ENCODE measurements at regions not wholly inside any gene's neighbourhood (a gene's known extent, or its start where the extent isn't known, plus 50 kb on each side); places are given as distances from the start of the nearest gene placed in this dataset.
"Not testable (repeated sequence)": the region's sequence is repeated elsewhere in the genome, so short reads cannot be mapped to it uniquely, and the experiment has no call there.

DNA sequence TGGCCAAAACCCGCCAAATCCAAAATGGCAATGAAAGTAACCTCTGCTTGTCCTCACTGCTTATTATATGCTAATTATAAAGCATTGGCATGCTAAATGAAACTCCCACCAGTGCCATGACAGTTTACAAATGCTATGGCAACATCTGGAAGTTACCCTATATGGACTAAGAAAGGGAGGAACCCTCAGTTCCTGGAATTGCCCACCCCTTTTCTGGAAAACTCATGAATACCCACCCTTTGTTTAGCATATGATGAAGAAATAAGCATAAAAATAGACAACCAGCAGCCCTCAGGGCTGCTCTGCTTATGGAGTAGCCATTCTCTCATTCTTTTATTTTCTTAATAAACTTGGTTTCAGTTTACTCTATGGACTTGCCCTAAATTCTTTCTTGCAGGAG lies 269.8 kb downstream of the OLFM4 start:
- FAIRE-seq = no peak

DNA sequence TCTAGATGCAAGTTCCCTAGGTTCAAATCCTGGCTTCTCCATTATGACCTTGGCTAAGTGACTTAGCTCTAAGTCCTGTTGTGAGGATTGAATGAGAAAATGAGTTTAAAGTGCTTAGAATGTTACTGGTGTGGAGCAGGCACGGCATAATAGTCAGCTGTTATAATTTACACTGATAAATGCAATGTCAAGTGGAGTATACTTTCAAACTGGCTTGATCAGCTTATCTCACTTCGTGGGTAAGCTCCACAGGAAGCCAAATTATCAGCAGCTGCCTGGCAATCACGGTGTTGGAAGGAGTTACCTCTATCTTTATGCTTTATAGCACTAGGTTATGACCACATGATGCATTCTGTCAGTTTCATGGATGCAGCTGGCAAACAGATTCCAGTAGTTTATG lies 272.8 kb downstream of the OLFM4 start:
- FAIRE-seq = no peak

DNA sequence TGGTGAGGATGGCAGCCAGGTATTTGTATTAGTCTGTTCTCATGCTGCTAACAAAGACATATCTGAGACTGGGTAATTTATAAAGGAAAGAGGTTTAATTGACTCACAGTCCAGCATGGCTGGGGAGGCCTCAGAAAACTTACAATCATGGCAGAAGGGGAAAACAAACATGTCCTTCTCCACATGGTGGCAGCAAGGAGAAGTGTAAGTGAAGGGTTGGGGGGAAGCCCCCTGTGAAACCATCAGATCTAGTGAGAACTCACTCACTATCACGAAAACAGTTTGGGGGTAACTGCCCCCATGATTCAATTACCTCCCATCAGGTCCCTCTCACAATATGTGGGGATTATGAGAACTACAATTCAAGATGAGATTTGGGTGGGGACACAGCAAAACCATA lies 276.8 kb downstream of the OLFM4 start:
- not testable (repeated sequence) for FAIRE-seq

DNA sequence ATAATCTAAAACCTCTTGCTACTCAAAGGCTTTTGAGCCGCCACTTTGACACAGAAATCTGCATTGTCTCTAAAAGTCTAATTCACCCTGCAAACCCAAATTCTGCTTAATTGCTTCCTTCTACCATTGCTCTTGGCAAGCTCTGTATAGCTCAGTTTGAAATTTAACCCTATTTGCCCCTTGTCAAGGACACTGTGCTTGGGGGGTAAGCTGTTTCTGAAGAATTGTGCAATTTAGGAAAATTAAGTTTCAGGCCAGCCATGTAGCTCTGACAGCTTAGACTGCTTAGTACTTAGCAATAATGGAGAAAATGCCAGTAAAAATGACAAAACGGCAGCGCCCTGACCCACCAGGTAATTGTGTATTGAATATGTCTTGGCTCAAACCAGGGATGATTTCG lies 282.2 kb downstream of the OLFM4 start:
- FAIRE-seq = no peak

DNA sequence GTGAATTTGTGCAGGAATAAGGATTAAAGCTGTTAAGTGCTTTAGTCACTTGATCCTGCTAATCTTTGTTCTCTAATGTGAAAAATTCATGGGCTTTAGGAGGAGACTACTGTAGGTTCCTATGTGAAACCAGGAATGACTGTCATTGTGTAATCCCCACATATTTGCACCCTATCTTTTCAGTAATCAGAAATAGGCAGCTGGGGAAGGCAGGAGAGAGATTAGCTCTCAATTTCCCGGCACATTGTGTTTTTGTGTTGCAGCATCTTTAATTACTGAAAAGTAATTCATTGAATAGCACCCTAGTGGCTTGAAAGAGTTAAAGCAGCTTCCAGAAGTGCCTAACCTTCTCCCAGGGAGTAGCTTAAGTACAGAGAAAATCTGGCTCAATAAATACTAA lies 282.9 kb downstream of the OLFM4 start:
- no peak for FAIRE-seq

DNA sequence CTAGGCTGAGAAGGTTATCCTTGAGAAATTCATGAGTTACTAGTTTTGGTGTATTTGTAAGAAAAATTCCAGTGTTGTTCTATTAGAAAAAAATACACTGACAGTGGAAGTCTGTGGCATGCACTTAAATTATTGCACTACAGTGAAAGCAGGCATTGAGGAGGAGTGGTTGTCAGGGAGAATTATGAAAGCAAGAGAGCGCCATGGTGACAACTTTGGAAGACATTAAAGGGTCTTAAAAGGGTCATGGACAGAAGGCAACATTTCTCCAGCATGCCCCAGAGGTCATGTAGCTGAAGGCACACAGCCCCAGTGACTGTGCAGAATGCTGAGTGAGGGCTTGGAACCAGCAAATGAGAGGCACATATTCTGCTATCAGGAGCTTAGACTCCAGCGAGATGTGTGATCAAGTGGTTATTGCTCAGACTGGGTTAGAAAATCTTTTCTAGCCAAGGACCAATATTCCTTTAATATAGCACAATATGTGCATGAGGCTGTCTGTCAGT lies 292.7 kb downstream of the OLFM4 start:
- no peak for FAIRE-seq

DNA sequence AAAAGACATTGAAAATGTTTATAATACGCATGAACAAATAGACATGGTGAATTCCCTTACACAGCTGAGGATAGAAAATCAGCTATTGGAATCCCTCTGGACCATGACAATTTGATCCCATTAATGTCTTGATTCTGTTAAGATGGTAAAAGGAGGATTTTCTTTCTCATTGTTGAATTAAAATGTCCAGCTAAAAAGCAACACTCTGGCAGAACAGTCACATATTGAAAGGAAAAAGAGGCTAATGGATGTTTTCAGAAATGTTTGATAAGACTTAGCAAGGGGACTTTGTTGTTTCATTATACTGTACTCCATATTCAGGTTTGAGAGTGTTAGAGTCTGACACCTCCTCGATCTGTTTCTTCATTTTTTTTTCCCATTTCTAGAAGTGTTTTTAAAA lies 296.0 kb downstream of the OLFM4 start:
- FAIRE-seq = no peak

DNA sequence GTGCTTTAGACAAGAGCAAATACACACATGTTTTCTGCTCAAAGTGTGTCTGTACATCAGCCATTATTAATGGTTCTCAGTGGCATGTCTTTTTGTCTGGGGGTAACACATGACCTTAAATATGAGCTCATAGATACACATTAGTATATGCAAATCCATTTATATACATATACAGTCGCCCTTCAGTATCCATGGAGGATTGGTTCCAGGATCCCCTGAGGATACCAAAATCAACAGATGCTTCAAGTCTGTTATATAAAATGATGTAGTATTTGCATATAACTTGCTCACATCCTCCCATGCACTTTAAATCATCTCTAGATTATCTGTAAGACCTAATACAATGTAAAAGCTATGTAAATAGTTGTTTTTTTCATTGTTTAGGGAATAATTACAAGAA lies 298.1 kb downstream of the OLFM4 start:
- no peak for FAIRE-seq

DNA sequence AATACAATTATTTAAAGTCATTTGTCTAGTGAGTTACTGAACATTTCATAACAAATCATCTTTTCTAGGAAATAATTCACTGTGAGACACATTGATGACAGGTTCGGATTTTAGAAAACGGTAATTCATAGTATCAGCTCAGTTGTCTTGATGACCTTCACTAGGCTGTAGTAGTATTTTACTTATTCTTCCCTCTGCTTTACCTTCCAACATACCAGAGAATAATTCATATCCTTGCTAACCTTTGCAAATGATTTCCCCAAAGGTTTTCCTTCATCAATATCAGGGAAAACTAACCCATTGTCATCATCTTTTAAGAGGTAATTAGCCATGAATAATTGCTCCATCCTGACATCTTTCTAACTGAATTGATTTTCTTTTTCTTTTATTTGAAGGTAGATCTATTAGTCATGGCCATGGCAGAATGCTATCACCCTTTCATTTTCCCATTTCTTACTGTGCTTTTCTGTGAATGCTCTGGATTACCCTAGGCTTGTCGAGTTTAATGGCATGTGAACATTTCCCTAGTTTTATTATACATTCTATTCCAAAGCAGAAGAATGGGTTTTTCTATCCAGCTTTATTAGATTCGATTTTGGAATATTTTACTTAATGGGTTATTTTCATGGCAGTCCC lies 299.2 kb downstream of the OLFM4 start:
- FAIRE-seq = no peak

DNA sequence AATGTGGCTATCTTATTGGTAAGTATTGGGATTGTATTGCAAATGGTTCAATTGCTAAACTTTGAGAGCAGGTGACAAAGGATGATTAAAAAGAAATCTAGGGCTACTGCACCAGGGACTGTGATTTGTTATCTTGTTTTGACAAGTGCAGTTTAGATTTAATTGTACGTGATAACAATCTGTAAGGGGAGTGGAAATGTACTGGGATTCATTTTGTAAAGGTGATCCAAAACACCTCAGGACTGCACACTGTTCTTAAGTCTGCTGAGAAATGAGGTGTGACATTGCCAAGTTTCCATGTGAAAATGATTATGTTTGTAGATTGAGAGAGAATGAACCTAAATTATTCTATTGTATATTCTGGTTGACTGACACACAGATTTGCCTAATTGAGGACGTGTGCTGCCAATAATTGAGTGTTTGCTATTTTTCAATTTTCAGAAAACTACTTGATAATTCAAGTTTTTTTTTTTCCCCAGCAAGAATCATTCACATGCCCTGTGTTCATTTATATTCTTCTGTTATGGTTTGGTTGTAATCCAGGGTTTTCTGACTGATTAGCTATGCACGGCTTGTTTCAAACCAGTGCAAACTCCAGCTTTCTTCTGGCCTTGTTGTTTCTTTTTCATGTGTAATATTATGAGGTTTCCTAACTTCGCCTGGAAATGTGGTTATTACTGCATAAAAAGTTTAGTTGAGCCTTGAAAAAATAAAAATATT lies 308.0 kb downstream of the OLFM4 start:
- FAIRE-seq = no peak

DNA sequence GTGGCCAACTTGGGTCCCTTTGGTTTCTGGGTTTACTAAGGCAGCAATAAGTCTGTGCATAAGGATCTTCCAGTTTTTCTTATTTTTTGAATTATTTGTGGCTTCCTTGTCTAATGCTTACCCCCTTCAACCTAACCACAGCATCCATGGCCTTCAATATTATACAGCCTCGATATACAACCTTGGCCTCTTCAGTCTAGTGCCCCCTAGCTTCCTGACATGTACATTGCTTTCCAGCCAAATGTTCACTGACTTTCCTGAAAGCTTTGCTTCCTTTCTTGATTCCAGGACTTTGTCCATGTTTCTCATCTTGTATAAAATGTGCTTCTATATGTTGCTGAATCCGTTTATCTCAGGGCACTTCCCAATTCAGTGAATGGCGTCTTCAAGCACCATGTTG lies 310.1 kb downstream of the OLFM4 start:
- no peak for FAIRE-seq

DNA sequence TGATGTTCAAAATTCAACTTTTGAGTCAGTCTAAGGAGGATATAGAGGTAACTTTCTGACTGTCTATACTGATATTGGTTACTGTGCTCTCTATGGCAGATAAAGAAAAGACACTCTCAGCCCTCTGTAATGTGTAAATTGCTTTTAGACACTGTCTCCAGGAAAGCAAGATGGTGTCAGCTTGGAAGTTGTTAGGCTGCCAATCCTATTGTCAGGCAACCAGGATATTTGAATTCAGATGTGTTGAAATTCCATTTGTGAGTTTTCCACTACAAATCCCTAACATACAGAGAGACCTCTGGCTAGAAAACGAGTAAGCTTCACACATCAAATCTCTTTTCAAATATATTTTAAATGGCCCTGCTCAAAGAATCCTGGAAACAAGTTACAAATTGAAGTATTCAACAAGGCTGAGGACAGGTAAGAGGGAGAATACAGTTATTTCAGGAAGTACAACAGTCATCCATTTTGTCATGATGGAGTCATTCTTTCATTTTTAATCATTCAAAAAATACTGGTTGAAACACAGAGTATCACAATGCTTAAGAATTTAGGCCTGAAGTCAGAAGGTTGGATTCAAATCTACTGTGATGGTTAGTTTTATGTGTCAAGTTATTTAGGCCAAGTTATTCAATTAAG lies 312.0 kb downstream of the OLFM4 start:
- FAIRE-seq = no peak

DNA sequence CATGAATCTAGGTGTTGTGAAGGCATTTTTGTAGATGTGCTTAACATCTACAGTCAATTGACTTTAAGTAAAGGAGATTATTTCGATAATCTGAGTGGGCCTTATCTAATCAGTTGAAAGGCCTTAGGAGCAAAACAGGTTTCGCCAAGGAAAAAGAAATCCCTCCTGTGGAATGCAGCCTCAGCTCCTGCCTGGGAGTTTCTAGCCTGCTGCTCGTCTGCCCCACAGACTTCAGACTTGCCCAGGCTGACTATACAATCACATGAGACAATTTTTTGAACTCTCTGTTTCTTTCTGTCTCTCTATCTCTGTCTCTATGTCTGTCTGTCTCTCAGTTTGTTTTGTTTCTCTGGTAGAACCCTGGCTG lies 312.5 kb downstream of the OLFM4 start:
- no peak for FAIRE-seq

DNA sequence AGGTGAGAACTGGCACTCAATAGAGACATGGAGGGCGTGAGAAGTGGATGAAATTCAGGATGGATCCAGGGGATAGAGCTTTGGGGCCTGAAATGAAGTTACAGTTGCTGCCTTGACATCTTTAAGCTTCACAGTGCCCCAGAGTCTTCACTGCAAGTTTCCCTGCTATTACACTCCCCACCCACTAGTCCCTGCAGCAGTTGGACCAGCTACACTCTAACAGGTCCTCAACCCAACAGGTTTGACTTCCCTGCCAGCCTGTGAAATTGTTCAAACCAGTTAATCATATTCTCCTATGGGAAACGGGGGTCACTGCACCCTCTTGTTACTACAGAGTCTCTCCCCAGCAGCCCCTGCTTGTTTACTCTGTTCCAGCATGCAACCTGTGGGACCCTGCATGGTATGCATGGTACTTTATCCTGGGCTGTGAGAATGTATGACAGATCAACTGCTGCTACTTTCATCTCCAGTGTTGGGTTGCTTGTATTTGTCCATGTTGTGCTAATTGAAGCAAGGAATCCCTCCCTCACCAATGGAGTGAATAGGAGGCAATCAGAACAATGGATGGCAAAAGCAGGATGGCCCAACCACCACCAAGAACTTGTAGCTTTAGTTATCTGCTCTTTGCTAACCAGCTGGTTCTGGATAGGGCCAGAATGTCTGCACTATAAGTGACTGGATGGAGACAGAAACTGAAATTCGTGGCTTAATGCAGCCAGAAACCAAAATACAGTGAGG lies 314.2 kb downstream of the OLFM4 start:
- FAIRE-seq = no peak

DNA sequence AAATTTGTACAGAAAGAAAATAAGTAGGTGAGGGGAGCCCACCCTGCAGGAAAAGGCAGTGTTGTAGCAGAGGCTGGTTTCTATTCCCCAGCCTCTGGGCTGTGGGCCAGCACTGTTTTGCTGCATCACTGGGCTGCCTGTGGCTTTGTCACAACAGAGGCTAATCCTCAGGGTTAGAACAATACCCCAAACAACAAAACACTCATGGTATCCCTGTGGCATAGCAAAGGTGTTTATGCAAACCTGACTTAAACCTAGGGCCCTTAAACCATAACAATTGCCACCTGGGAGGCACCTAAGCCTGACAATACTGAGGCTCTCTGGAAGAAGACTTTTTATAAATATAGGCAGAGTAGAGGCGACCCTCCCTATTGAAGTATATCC lies 314.7 kb downstream of the OLFM4 start:
- no peak for FAIRE-seq

DNA sequence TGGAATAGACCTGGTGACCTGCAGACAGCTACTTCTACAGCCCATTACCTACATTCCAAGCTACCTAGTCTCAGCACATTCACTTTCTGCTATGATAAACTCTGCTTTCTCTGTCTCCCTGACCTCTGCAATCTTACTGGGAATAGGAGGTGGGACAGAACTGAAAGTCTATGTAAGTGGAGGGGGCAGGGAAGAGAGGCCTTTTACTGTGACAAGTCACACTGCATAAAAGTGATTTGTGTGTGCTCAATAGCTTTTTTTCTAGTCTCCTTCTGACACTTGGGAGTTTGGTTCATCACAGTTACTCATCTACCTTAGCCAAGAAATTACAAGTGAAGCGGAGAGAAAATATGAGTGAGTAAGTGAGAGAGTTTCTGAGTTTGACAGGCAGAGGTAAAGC lies 322.4 kb downstream of the OLFM4 start:
- FAIRE-seq = no peak

DNA sequence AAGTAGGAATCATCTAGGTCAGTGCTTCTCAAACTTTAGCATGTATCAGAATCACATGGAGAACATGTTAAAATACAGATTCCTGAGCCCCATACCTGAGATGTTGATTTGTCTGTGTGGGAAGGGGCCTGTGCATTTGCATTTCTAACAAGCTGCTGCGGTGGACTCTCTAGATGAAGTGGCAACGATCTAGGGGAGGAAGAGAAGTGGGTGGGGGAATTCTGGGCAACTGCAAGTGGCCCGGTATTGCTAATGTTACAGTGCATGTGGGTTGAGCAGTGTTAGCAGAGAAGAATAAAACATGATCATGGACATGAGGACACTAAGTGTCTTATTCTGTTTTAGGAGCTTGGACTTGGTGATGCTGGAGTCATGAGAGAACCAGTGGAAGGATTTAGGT lies 329.0 kb downstream of the OLFM4 start:
- FAIRE-seq = no peak

DNA sequence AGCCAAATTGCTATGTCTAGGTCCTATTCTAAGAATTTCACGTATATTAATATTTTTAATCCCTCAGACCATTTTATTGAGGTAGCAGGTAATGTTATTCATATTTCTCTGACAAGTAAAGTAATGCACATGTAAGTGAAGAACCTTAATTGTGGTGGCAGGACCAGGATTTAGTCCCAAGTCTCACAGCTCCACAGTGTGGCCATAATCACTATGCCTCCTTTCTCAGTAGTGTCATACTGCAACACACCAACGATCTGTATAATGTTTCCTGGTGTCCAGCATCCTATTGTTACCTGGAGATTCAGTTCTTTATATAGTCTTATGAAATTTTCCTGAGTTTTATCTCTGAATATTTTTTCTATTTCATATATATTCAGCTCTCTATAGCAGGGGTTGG lies 340.3 kb downstream of the OLFM4 start:
- FAIRE-seq = no peak

DNA sequence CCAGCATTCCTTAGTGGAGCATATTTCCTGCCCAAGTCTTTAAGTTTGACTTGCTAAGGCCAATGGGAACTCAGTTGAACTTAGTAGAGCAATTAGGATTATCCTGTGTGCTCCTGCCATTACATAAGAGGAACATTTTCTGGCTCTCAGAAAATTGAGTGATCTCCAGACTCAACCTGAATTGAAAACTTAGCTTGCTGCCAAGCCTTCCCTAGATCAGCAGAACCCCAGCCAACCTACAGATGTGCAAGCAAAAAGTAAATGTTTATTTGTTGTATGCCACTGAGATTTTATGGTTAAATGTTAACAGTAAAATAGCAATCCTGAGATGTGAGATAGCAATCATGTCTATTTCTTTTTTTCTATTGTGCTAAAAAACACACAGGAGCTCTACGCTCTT lies 350.9 kb downstream of the OLFM4 start:
- no peak for FAIRE-seq

DNA sequence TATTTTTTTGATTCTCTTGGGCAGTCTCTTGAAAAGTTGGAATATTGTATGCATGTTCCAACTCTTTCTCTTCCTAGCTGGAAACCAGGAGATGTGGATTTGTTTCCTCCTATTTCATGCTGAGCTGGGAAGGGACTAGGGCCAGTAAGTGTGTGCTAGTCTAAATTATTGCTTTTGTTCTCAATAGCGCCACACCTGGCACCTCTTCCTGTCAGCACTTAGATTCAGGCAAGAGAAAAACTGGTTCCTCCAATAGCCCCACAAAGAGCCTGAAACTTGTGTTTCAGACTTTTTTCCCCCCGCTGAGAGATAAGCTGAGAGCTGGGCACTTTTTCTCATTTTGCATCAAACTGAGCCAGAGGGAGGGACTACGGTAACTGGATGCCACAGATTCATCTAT lies 353.4 kb downstream of the OLFM4 start:
- FAIRE-seq = no peak

DNA sequence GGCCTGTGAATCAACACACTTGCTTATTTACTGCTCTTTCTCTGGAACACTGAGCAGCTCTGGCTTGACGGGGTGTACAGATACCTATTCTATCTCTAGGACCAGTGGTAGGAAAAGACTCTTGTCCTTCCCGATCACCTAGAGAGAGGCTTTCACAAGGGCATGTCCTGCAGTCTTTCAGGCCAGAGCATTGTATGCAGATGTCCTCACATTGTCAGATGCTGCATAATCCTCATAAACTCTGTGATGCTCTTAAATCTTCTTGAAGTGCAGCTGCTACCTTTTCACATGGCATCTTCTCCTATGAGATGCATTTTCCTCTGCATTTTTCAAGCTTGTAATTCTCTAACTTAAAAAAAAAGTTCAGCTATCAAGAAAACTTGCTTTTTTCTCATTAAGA lies 369.4 kb downstream of the OLFM4 start:
- no peak for FAIRE-seq

DNA sequence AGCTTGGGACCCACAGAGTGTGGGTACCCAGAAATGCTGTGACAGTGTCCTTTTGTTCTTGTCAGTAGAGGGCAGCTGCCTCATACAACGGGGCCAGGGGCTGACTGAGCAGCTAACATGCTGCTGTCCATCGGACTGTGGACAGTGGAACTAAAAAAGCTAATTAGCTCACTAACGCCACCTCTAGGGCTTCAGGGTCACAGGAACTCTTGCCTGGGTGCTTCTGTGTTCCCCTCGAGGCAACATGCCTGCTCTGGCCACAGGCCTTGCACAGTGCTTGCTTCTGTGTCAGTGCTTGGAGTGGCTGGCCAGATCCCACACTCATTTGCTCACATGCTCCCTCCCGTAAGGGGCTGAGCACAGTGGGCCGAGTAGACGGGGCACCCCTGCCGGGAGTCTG lies 377.0 kb downstream of the OLFM4 start:
- no peak for FAIRE-seq

DNA sequence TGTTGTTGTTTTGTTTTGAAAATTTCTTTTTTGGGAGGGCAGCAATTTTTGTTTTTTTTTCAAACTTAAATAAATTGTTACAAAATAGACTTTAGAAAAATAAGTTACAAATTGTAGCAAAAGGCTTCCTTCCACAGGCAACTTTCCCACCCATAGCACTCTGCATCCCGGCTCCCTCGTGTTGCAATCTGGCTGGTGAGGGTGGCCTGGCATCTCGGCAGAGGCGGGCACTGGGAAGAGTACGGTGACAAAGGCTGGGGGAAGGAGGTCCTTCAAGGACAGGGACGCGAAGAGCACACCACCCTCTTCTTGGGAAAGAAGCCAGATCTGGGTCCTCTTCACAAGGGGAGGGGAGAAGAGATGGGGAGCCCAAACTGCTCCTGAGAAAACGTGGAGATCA lies 379.7 kb downstream of the OLFM4 start:
- FAIRE-seq = no peak
